NB4 (cell line): ENCODE measurements at regions not wholly inside any gene's neighbourhood (a gene's known extent, or its start where the extent isn't known, plus 50 kb on each side); places are given as distances from the start of the nearest gene placed in this dataset.

ENCODE experiments used
- DNase-seq: peaks from one replicate; pipeline ENCODE4 v3.0.0; 2010; ENCODE audit warnings: low read depth
- H3K4me3 ChIP-seq: one replicate; pipeline ENCODE4 v1.5.1; 2011; ENCODE audit warnings: mild to moderate bottlenecking, low read depth, low read length, moderate library complexity
- CTCF ChIP-seq: IDR thresholded peaks from one replicate; pipeline ENCODE4 v1.5.1; 2012; ENCODE audit warnings: low read depth, low read length
- MAX ChIP-seq: IDR thresholded peaks from 2 replicates; pipeline ENCODE4 v1.6.1; 2011; ENCODE audit warnings: low read depth, low read length
- MYC ChIP-seq: IDR thresholded peaks from 2 replicates; pipeline ENCODE4 v1.6.1; 2011; ENCODE audit warnings: low read depth, low read length
- POLR2A ChIP-seq: IDR thresholded peaks from 2 replicates; pipeline ENCODE4 v1.6.1; 2011; ENCODE audit warnings: mild to moderate bottlenecking; ENCODE audit not compliant: insufficient read length; ENCODE audit errors: extremely low read depth

GRCh38 chr4:156497486-156497885 lies 474.1 kb downstream of the PDGFC start:
- DNase-seq: no peak
- TF ChIP-seq MAX (no peak), MYC (no peak), POLR2A (no peak), CTCF (no peak)
- no peak overlapping the region for H3K4me3 ChIP-seq

GRCh38 chr4:156496797-156497196 lies 474.8 kb downstream of the PDGFC start:
- TF ChIP-seq MAX (no peak), POLR2A (no peak), MYC (no peak), CTCF (no peak)
- no peak overlapping the region for H3K4me3 ChIP-seq
- DNase-seq: no peak

- no peak for DNase-seq
Observed at GRCh38 chr4:156495836-156496235, 475.8 kb downstream of the PDGFC start.

GRCh38 chr4:156495091-156495490 lies 476.5 kb downstream of the PDGFC start:
- DNase-seq: no peak

More at GRCh38 chr4:156495836-156496235, 475.8 kb downstream of the PDGFC start:
- no peak for TF ChIP-seq MAX
- TF ChIP-seq MYC: no peak
- no peak for TF ChIP-seq POLR2A
- TF ChIP-seq CTCF: no peak
- no peak overlapping the region for H3K4me3 ChIP-seq

GRCh38 chr4:156493858-156494257 lies 477.7 kb downstream of the PDGFC start:
- no peak for DNase-seq
- no peak overlapping the region for H3K4me3 ChIP-seq
- TF ChIP-seq CTCF: no peak
- no peak for TF ChIP-seq MYC
- no peak for TF ChIP-seq POLR2A
- no peak for TF ChIP-seq MAX

More at GRCh38 chr4:156495091-156495490, 476.5 kb downstream of the PDGFC start:
- no peak overlapping the region for H3K4me3 ChIP-seq
- TF ChIP-seq POLR2A (no peak), MYC (no peak), CTCF (no peak), MAX (no peak)

- no peak for TF ChIP-seq MAX
- no peak for TF ChIP-seq MYC
- no peak for TF ChIP-seq CTCF
- no peak for TF ChIP-seq POLR2A
- no peak overlapping the region for H3K4me3 ChIP-seq
- DNase-seq: no peak
Observed at GRCh38 chr4:156487107-156487506, 484.5 kb downstream of the PDGFC start.
